Cardiac muscle cell (in vitro differentiated cells and primary cell): ENCODE measurements at regions not wholly inside any gene's neighbourhood (a gene's known extent, or its start where the extent isn't known, plus 50 kb on each side); places are given as distances from the start of the nearest gene placed in this dataset.
A peak's percentile ranks its signal among the peaks of the same experiment; 100 is the strongest.

ENCODE experiments used
- DNase-seq, 2 donors: peaks; one replicate each; pipeline versions ENCODE4 v3.0.0 to v3.0.0-alpha.2; 2010 to 2017; ENCODE audit warnings: low read depth in 1 of 2, low spot score in 1 of 2
- H3K27ac ChIP-seq: fragments of 200-600 bp; sonication (generic); 2 replicates; pipeline ENCODE4 v1.5.1; 2016
- H3K27me3 ChIP-seq: fragments of 200-600 bp; sonication (generic); 2 replicates; pipeline ENCODE4 v1.6.0; 2016; ENCODE audit warnings: control low read depth
- H3K36me3 ChIP-seq: fragments of 200-600 bp; sonication (generic); 2 replicates; pipeline ENCODE4 v1.5.1; 2016; ENCODE audit warnings: control low read depth
- H3K4me1 ChIP-seq: fragments of 200-600 bp; sonication (generic); 2 replicates; pipeline ENCODE4 v1.8.1; 2017; ENCODE audit warnings: low read depth, mild to moderate bottlenecking, mixed run types
- H3K4me3 ChIP-seq: fragments of 200-600 bp; sonication (generic); 2 replicates; pipeline ENCODE4 v1.5.1; 2016; ENCODE audit warnings: mild to moderate bottlenecking
- H3K9me3 ChIP-seq: fragments of 200-600 bp; sonication (generic); 2 replicates; pipeline ENCODE4 v1.5.1; 2017; ENCODE audit warnings: low read depth, mild to moderate bottlenecking, control low read depth
- TF ChIP-seq, protein P1 (sequence below): IDR thresholded peaks from 2 replicates; pipeline ENCODE4 v1.5.1; 2012; ENCODE audit warnings: low read depth, mild to moderate bottlenecking, low read length

DNA sequence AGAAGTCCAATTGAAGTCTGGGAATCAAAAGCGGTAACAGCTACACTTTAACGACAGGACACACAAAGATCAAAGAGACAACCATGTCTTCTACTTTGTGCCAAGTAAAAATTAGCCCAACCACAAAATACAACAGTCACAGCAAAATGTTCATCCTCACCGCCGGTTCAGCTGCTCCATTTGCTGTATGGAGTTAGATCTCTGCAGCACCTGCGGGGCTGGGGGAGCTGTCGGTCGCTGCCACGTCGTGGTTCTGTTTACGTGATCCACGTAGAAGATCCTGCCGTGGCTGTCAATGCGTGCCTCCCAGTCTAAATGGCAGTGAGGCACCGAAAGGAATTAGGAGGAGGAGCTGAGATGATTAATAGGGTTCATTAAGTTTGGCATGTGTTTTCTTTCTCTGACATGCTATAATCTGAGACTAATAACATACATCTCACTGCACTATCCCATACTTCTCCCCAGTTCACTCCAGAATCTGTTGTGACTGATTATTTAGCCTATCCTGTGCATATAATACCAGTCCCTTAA, 136.5 kb upstream of the STK17B start:
- Histone ChIP-seq H3K4me3 (no peak overlapping the region), H3K27ac (no peak overlapping the region), H3K27me3 (no peaks in the 10 kb centered on the region), H3K4me1 (no peaks in the 10 kb centered on the region), H3K9me3 (no peaks in the 10 kb centered on the region), H3K36me3 (no peaks in the 10 kb centered on the region)
- DNase-seq, result no peak
- TF ChIP-seq, protein P1, sequence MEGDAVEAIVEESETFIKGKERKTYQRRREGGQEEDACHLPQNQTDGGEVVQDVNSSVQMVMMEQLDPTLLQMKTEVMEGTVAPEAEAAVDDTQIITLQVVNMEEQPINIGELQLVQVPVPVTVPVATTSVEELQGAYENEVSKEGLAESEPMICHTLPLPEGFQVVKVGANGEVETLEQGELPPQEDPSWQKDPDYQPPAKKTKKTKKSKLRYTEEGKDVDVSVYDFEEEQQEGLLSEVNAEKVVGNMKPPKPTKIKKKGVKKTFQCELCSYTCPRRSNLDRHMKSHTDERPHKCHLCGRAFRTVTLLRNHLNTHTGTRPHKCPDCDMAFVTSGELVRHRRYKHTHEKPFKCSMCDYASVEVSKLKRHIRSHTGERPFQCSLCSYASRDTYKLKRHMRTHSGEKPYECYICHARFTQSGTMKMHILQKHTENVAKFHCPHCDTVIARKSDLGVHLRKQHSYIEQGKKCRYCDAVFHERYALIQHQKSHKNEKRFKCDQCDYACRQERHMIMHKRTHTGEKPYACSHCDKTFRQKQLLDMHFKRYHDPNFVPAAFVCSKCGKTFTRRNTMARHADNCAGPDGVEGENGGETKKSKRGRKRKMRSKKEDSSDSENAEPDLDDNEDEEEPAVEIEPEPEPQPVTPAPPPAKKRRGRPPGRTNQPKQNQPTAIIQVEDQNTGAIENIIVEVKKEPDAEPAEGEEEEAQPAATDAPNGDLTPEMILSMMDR, result no peak

DNA sequence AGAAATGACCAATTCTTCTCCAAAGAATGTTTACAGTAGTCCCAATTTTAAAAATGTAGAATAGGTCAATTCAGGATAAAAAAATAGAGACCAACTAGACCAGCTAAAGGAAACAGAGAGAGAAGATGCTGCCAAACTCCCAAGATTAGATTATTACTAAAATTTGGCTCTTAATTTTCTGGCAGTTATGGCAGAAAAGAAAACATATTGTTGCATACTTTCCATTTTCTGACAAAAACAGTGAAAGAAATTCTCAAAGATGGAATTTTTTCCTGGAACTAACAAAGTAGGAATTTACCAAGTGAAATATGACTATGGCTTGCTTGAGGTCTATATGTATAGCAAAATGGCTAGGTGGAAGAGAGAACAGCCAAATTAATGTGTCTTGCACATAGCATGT, 138.3 kb upstream of the STK17B start:
- Histone ChIP-seq H3K27ac (no peak overlapping the region), H3K36me3 (no peaks in the 10 kb centered on the region), H3K4me1 (no peaks in the 10 kb centered on the region), H3K9me3 (no peaks in the 10 kb centered on the region), H3K27me3 (no peaks in the 10 kb centered on the region), H3K4me3 (no peak overlapping the region)
- peak in 1 of 2 donors; percentile 57 for DNase-seq
- TF ChIP-seq, protein P1, result no peak

DNA sequence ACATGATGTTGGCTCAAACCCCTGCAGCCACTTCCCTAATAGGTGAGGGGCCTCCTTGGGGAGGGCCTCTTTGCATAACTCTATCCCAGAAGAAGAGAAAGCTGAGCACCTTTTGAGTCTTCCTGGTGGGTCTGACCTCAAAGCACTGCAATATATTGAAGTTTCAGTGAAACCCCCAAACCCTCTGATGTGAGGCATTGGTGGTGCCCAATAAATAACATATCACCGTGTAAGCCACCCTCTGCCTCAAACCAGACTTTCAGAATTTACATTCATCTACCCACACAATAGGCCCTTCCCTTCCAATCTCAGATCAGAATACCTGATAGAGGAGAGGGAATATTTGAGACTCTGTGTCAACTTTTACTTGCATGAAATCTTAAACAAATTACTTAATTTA, 142.8 kb upstream of the STK17B start:
- Histone ChIP-seq H3K4me1 (no peaks in the 10 kb centered on the region), H3K27ac (no peak overlapping the region), H3K36me3 (no peaks in the 10 kb centered on the region), H3K4me3 (no peak overlapping the region), H3K27me3 (no peaks in the 10 kb centered on the region), H3K9me3 (no peaks in the 10 kb centered on the region)
- TF ChIP-seq, protein P1, result no peak
- no peak for DNase-seq

DNA sequence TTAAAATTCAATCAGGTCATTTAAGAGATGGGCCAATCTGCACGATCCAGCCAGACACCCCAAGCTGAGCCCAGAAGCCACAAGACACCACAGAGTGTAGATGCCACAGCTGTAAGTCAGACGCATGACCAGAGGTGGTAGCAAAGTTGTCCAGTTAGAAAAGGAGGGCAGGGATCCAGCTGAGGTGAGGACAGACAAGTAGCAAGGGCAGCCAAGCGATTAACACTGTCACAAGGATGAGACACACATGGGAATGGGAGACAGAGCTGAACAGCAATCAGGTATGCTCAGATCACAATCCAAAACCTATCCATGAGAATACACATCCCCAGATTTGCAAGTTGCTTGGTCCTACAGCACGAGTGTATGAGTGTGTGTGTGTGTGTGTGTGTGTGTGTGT, 143.4 kb upstream of the STK17B start:
- Histone ChIP-seq H3K27me3 (no peaks in the 10 kb centered on the region), H3K27ac (no peak overlapping the region), H3K9me3 (no peaks in the 10 kb centered on the region), H3K4me3 (no peak overlapping the region), H3K4me1 (no peaks in the 10 kb centered on the region), H3K36me3 (no peaks in the 10 kb centered on the region)
- TF ChIP-seq, protein P1, result no peak
- no peak for DNase-seq

DNA sequence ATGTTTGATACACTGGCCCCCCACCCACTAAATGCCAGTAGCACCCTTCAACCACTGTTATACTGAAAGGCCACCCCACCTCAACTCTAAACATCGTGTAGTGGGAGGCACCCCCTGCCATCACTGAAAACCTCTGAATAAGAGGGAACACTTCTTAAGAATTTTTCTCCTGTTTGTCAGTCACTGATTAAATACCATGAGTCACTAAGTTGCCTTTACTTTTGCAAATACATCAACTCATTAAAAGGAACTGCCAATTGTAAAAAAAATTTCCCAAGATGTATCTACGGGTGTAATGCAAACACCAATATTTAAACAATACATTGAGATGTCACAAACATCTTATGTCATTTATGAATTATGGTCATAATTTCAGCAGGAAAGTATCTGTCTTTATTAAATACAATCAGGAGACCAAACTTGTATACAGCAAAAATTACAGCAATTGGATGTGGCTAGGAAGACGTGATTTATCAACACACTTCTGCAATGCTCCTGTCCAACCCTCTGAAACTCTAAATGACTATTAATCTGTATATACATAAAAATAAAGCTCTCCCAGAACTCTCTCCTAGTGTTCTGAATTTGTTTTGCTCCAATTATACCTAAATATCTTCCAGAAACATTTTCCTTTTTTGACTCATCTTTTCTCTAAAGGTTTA, 144.1 kb upstream of the STK17B start:
- peak in 1 of 2 donors; percentile 39 for DNase-seq
- TF ChIP-seq, protein P1, result no peak
- Histone ChIP-seq H3K4me1 (no peaks in the 10 kb centered on the region), H3K27ac (no peak overlapping the region), H3K9me3 (no peaks in the 10 kb centered on the region), H3K36me3 (no peaks in the 10 kb centered on the region), H3K4me3 (no peak overlapping the region), H3K27me3 (no peaks in the 10 kb centered on the region)

DNA sequence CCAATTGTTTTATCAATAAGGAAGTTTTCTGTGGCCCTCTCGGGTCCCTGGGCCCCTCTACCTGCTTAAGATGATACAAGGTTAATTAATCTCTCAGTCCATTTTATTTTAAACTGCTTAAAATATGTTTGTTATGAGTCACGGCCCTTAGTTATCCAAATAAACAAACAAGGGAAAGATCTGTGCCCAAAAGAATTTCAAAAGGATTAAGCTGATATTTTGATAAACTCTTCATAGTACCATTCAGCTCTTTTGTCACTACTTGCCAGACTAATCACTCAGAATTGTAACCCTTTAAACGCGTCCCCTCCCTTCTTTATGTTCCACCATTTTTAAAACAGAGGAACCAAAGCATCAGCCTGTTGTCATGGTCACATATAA, 144.7 kb upstream of the STK17B start:
- no peak overlapping the region for H3K4me3 ChIP-seq
- no peaks in the 10 kb centered on the region for H3K9me3 ChIP-seq
- H3K27me3 ChIP-seq, result no peaks in the 10 kb centered on the region
- no peaks in the 10 kb centered on the region for H3K4me1 ChIP-seq
- no peaks in the 10 kb centered on the region for H3K36me3 ChIP-seq
- TF ChIP-seq, protein P1, result no peak
- H3K27ac ChIP-seq, result no peak overlapping the region
- DNase-seq, result no peak
